Gastroesophageal sphincter (tissue), 4 donors: ENCODE measurements at regions not wholly inside any gene's neighbourhood (a gene's known extent, or its start where the extent isn't known, plus 50 kb on each side); places are given as distances from the start of the nearest gene placed in this dataset.

Experiments used
- ATAC-seq: fragments of 150-250 bp; one replicate; pipeline ENCODE4 v1.9.1; 2016; ENCODE audit warnings: mild to moderate bottlenecking, moderate library complexity
- H3K27ac ChIP-seq, 4 donors: fragments of 200-600 bp; sonication (generic) in 3 of 4; 1 replicate in 3 of 4; 2 replicates in 1 of 4; pipeline ENCODE4 v1.5.1; 2016 to 2019
- H3K27me3 ChIP-seq: fragments of 200-600 bp; sonication (generic); one replicate; pipeline ENCODE4 v1.5.1; 2019
- H3K36me3 ChIP-seq, 2 donors: fragments of 200-600 bp; sonication (generic); one replicate each; pipeline ENCODE4 v1.5.1; 2019; ENCODE audit warnings: control low read depth in 1 of 2
- H3K4me1 ChIP-seq, 3 donors: fragments of 200-600 bp; sonication (generic); 1 replicate in 2 of 3; 2 replicates in 1 of 3; pipeline ENCODE4 v1.5.1; 2016 to 2019; ENCODE audit warnings: control low read depth in 2 of 3
- H3K4me3 ChIP-seq, 2 donors: fragments of 200-600 bp; sonication (generic); one replicate each; pipeline ENCODE4 v1.5.1; 2019; ENCODE audit warnings: mild to moderate bottlenecking in 1 of 2, moderate library complexity in 1 of 2
- H3K9me3 ChIP-seq, 3 donors: fragments of 200-600 bp; sonication (generic); one replicate each; pipeline ENCODE4 v1.5.1; 2017 to 2019; ENCODE audit warnings: control low read depth in 2 of 3
- CTCF ChIP-seq, 4 experiments: fragments of 200-600 bp in 2 of 4; fragments of 450-650 bp in 2 of 4; sonication (generic) in 1 of 4; IDR thresholded peaks; one replicate each; pipeline ENCODE4 v1.5.1; 2017 to 2019; ENCODE audit warnings: antibody characterized with exemption in 4 of 4, mild to moderate bottlenecking in 2 of 4, moderate library complexity in 2 of 4
- EP300 ChIP-seq: sonication (generic); formaldehyde crosslinking; IDR thresholded peaks from one replicate; pipeline ENCODE4 v1.6.1; 2017; ENCODE audit warnings: antibody characterized with exemption, mild to moderate bottlenecking
- POLR2A ChIP-seq, 2 donors: fragments of 450-650 bp; IDR thresholded peaks; one replicate each; pipeline ENCODE4 v1.6.1; 2017; ENCODE audit warnings: antibody characterized with exemption in 2 of 2, mild to moderate bottlenecking in 2 of 2, moderate library complexity in 1 of 2
- POLR2AphosphoS5 ChIP-seq: sonication (generic); formaldehyde crosslinking; IDR thresholded peaks from one replicate; pipeline ENCODE4 v1.6.1; 2017; ENCODE audit warnings: antibody characterized with exemption
- WGBS, 2 donors: methylation state at CpG; one replicate each; pipeline ENCODE4 v1.1.5; 2018; ENCODE audit warnings: low coverage in 1 of 2; 5-methylcytosine and 5-hydroxymethylcytosine counted together

DNA sequence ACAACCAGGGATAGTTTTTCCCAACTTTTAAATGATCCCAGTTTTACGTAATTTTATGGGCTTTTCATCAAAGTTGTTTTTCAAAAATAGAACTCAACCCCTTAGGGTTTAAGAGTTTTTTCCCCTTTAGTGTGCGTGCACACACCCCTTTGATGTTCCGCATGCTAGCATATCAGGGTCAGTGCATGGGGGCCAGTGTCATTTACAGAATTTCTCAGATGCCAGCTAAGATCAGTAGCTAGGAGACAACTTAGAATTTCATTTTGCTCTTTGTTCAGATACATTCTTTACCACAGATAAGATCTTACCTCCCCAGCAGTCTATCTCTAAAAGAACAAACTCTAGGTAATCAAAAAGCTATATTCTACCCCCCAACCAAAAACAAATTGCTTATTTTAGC, 238.5 kb upstream of the SASH1 start:
- Histone ChIP-seq H3K27ac (no peak overlapping the region), H3K36me3 (no peaks in the 10 kb centered on the region), H3K4me1 (no peaks in the 10 kb centered on the region), H3K9me3 (no peaks in the 10 kb centered on the region), H3K27me3 (no peaks in the 10 kb centered on the region), H3K4me3 (no peak overlapping the region)
- no peak for ATAC-seq
- TF ChIP-seq POLR2AphosphoS5 (no peak), EP300 (no peak), POLR2A (IDR thresholded peaks at IDR 0.05) (no peak), CTCF (IDR thresholded peaks at IDR 0.05) (no peak)
- WGBS, 2 donors, result 96 to 98% methylated on average over 3 of the region's 3 CpGs

DNA sequence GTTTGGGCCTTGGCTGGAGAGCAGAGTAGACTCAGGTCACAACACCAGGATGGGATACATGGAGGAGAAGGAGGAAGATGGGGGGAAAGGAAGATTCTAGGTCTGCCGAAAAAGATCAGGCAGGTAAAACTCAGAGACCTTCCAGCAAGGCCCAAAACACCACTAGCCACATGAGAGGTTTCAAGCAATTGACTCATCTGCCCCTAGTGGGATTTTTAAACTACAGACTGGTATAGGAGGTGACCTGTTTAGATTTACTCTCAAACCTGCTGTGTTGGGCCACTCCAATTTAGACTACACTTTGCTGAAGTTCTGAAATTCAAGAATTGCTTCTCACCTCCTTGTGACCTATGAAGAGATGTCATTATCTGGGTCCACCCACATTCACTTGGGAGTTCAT, 236.9 kb upstream of the SASH1 start:
- H3K4me1 ChIP-seq, result no peaks in the 10 kb centered on the region
- H3K27me3 ChIP-seq, result no peaks in the 10 kb centered on the region
- 100% methylated on average over 1 of the region's 1 CpG for WGBS, 2 donors

GRCh38 chr6:148107911-148108310, 234.7 kb upstream of the SASH1 start:
- H3K4me1 ChIP-seq, result no peaks in the 10 kb centered on the region
- peaks cover 0 to 8% (median 0%) of the 10 kb centered on the region in 3 donors for H3K9me3 ChIP-seq
- no peak for ATAC-seq
- H3K27ac ChIP-seq, result no peak overlapping the region
- WGBS, 2 donors, result 90% methylated on average over 3 of the region's 3 CpGs; no CpG with 5 or more reads in 1 of the 2 donors
- H3K4me3 ChIP-seq, result no peak overlapping the region
- H3K36me3 ChIP-seq, result no peaks in the 10 kb centered on the region
- TF ChIP-seq POLR2AphosphoS5, result no peak
- no peak for TF ChIP-seq POLR2A (IDR thresholded peaks at IDR 0.05)
- no peak for TF ChIP-seq EP300
- TF ChIP-seq CTCF (IDR thresholded peaks at IDR 0.05), result no peak
- no peaks in the 10 kb centered on the region for H3K27me3 ChIP-seq

More for the DNA sequence above, 236.9 kb upstream of the SASH1 start:
- H3K27ac ChIP-seq, result no peak overlapping the region
- no peak for ATAC-seq
- no peak overlapping the region for H3K4me3 ChIP-seq
- TF ChIP-seq POLR2A (IDR thresholded peaks at IDR 0.05), result no peak
- no peak for TF ChIP-seq CTCF (IDR thresholded peaks at IDR 0.05)
- TF ChIP-seq EP300, result no peak
- TF ChIP-seq POLR2AphosphoS5, result no peak
- peaks cover 0 to 4% (median 0%) of the 10 kb centered on the region in 3 donors for H3K9me3 ChIP-seq
- no peaks in the 10 kb centered on the region for H3K36me3 ChIP-seq

DNA sequence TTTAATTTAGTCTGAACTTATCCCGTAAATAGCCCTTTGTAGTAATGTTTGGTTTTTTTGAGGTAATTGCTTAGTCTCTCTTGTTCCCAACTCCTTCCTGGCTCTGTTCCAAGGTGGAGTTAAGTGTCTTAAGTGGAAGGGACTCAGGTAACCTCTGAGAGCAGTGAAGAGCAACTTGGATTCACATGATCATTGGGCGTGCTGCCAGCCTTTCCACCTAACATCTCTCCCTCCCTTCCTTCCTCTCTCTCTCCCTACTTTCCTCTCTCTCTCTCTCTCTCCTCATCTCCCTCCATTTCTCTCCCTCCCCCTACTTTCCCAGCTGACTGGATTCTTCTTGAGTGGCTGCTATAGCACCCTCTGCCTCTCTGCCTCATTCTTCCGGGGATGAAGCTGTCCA, 232.9 kb upstream of the SASH1 start:
- ATAC-seq, result no peak
- H3K9me3 ChIP-seq, result peaks cover 0 to 8% (median 0%) of the 10 kb centered on the region in 3 donors
- H3K27ac ChIP-seq, result no peak overlapping the region
- H3K4me1 ChIP-seq, result no peaks in the 10 kb centered on the region
- no peaks in the 10 kb centered on the region for H3K27me3 ChIP-seq
- H3K36me3 ChIP-seq, result no peaks in the 10 kb centered on the region
- 69 to 75% methylated on average over 1 to 2 of the region's 3 CpGs for WGBS, 2 donors
- H3K4me3 ChIP-seq, result no peak overlapping the region
- TF ChIP-seq POLR2A (IDR thresholded peaks at IDR 0.05) (no peak), CTCF (IDR thresholded peaks at IDR 0.05) (no peak), POLR2AphosphoS5 (no peak), EP300 (no peak)

DNA sequence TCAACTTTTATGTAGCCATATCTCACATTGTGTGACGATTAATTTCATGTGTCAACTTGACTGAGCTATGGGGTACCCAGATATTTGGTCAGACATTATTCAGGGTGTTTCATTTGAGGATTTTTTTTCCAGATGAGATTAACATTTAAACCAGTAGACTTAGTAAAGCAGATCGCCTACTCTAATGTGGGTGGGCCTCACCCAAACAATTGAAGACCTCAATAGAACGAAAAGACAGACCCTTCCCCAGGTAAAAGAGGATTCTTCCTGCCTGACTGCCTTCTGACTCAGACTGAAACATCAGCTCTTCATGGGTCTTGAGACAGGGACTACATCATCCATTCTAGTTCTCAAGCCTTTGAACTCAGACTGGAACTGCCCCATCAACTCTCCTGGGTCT, 231.7 kb upstream of the SASH1 start:
- TF ChIP-seq POLR2AphosphoS5 (no peak), EP300 (no peak), POLR2A (IDR thresholded peaks at IDR 0.05) (no peak), CTCF (IDR thresholded peaks at IDR 0.05) (no peak)
- Histone ChIP-seq H3K36me3 (no peaks in the 10 kb centered on the region), H3K27ac (no peak overlapping the region), H3K27me3 (no peaks in the 10 kb centered on the region), H3K9me3 (peaks cover 0 to 8% (median 0%) of the 10 kb centered on the region in 3 donors), H3K4me1 (no peaks in the 10 kb centered on the region), H3K4me3 (no peak overlapping the region)
- WGBS, 2 donors, result 84 to 100% methylated on average over 3 of the region's 3 CpGs
- no peak for ATAC-seq
